WERI-Rb-1 (cell line): ENCODE measurements at regions not wholly inside any gene's neighbourhood (a gene's known extent, or its start where the extent isn't known, plus 50 kb on each side); places are given as distances from the start of the nearest gene placed in this dataset.

Experiments used
- DNase-seq: peaks from one replicate; pipeline ENCODE4 v3.0.0-alpha.2; 2020
- H3K27ac ChIP-seq: fragments of 250-450 bp; sonication (Bioruptor Pico); 2 replicates; pipeline ENCODE4 v1.5.1; 2020; ENCODE audit warnings: mild to moderate bottlenecking, moderate library complexity
- H3K27me3 ChIP-seq: fragments of 250-450 bp; sonication (Bioruptor Pico); 2 replicates; pipeline ENCODE4 v1.5.1; 2021; ENCODE audit warnings: mild to moderate bottlenecking, low read depth, moderate library complexity; ENCODE audit not compliant: insufficient read depth, severe bottlenecking
- H3K36me3 ChIP-seq: fragments of 250-450 bp; sonication (Bioruptor Pico); 2 replicates; pipeline ENCODE4 v1.5.1; 2020; ENCODE audit warnings: mild to moderate bottlenecking, moderate library complexity
- H3K4me3 ChIP-seq: 2 replicates; pipeline ENCODE4 v1.5.1; 2011; ENCODE audit warnings: low read depth, mild to moderate bottlenecking, control low read depth, low read length
- H3K9me3 ChIP-seq: fragments of 250-450 bp; sonication (Bioruptor Pico); 2 replicates; pipeline ENCODE4 v1.5.1; 2021; ENCODE audit warnings: mild to moderate bottlenecking, moderate library complexity; ENCODE audit not compliant: severe bottlenecking
- CTCF ChIP-seq: IDR thresholded peaks from 2 replicates; pipeline ENCODE4 v1.5.1; 2011; ENCODE audit warnings: low read depth, mild to moderate bottlenecking, control low read depth, inconsistent platforms, low read length

- Histone ChIP-seq H3K27me3 (peaks cover 10% of the 10 kb centered on the region), H3K9me3 (no peaks in the 10 kb centered on the region), H3K36me3 (no peaks in the 10 kb centered on the region), H3K4me3 (no peak overlapping the region), H3K27ac (no peak overlapping the region)
- no peak for TF ChIP-seq CTCF
- DNase-seq = no peak
Observed at GRCh38 chr7:116426428-116427156, 72.9 kb upstream of the CAV2 start.

GRCh38 chr7:116429986-116430619, 69.4 kb upstream of the CAV2 start:
- DNase-seq = no peak
- Histone ChIP-seq H3K27ac (no peak overlapping the region), H3K4me3 (no peak overlapping the region), H3K27me3 (peaks cover 19% of the 10 kb centered on the region), H3K36me3 (no peaks in the 10 kb centered on the region), H3K9me3 (no peaks in the 10 kb centered on the region)
- TF ChIP-seq CTCF = no peak

GRCh38 chr7:116431787-116432526, 67.6 kb upstream of the CAV2 start:
- Histone ChIP-seq H3K27ac (no peak overlapping the region), H3K36me3 (no peaks in the 10 kb centered on the region)

GRCh38 chr7:116432527-116432916, 67.0 kb upstream of the CAV2 start:
- no peaks in the 10 kb centered on the region for H3K36me3 ChIP-seq
- TF ChIP-seq CTCF = no peak
- no peaks in the 10 kb centered on the region for H3K9me3 ChIP-seq
- no peak for DNase-seq
- no peak overlapping the region for H3K4me3 ChIP-seq
- no peak overlapping the region for H3K27ac ChIP-seq
- peaks cover 24% of the 10 kb centered on the region for H3K27me3 ChIP-seq

More at GRCh38 chr7:116431787-116432526, 67.6 kb upstream of the CAV2 start:
- no peak for TF ChIP-seq CTCF
- H3K4me3 ChIP-seq = no peak overlapping the region
- H3K9me3 ChIP-seq = no peaks in the 10 kb centered on the region
- no peak for DNase-seq
- H3K27me3 ChIP-seq = peaks cover 24% of the 10 kb centered on the region

GRCh38 chr7:116433246-116433645, 66.3 kb upstream of the CAV2 start:
- Histone ChIP-seq H3K27ac (no peak overlapping the region), H3K9me3 (no peaks in the 10 kb centered on the region), H3K4me3 (no peak overlapping the region)

More at GRCh38 chr7:116433246-116433645, 66.3 kb upstream of the CAV2 start:
- Histone ChIP-seq H3K27me3 (peaks cover 28% of the 10 kb centered on the region), H3K36me3 (no peaks in the 10 kb centered on the region)
- no peak for DNase-seq
- no peak for TF ChIP-seq CTCF
